ENCODE measurements at regions not wholly inside any gene's neighbourhood (a gene's known extent, or its start where the extent isn't known, plus 50 kb on each side); places are given as distances from the start of the nearest gene placed in this dataset.

DNA sequence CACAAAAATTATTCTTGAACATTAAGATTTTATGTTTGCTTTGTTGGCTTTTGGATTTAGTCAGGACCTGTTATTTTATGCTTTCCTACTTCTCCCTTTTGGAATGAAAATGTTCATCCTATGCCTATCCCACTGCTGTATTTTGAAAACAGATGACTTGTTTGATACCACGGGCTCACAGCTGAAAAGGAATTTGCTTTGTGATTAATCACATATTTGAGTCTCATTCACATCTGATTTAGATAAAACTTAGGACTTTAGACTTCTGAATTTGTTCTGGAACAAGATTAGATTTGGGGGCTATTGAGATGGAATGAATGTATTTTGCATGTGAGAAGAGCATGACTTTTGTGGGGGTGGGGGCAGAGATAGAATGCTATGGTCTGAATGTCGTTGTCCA is 1012.6 kb downstream of the CDH11 start:
- TF ChIP-seq, protein P1, sequence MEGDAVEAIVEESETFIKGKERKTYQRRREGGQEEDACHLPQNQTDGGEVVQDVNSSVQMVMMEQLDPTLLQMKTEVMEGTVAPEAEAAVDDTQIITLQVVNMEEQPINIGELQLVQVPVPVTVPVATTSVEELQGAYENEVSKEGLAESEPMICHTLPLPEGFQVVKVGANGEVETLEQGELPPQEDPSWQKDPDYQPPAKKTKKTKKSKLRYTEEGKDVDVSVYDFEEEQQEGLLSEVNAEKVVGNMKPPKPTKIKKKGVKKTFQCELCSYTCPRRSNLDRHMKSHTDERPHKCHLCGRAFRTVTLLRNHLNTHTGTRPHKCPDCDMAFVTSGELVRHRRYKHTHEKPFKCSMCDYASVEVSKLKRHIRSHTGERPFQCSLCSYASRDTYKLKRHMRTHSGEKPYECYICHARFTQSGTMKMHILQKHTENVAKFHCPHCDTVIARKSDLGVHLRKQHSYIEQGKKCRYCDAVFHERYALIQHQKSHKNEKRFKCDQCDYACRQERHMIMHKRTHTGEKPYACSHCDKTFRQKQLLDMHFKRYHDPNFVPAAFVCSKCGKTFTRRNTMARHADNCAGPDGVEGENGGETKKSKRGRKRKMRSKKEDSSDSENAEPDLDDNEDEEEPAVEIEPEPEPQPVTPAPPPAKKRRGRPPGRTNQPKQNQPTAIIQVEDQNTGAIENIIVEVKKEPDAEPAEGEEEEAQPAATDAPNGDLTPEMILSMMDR (IDR thresholded peaks at IDR 0.05), result no peak
- no peak for TF ChIP-seq POLR2A (IDR thresholded peaks at IDR 0.05)
